ENCODE measurements at regions not wholly inside any gene's neighbourhood (a gene's known extent, or its start where the extent isn't known, plus 50 kb on each side); places are given as distances from the start of the nearest gene placed in this dataset.
A peak's percentile ranks its signal among the peaks of the same experiment; 100 is the strongest.

- no peak for TF ChIP-seq CTCF (conservative IDR thresholded peaks at IDR 0.05)
- Histone ChIP-seq H3K4ac (ENCODE audit: low read depth, low read length) (no peak overlapping the region), H4K5ac (ENCODE audit: insufficient read length, low read depth, low read length) (no peak overlapping the region), H3K56ac (ENCODE audit: insufficient read length, low read depth, low read length) (no peak overlapping the region), H3K9me3 (ENCODE audit: control insufficient read depth, low read depth, low read length) (no peaks in the 10 kb centered on the region), H3K14ac (ENCODE audit: insufficient read depth, low read length) (no peak overlapping the region), H3K27ac (ENCODE audit: insufficient read length, low read depth, low read length) (no peak overlapping the region), H2BK120ac (ENCODE audit: low read depth, low read length, poor library complexity, severe bottlenecking) (no peak overlapping the region), H4K8ac (replicated peaks; ENCODE audit: insufficient read length, low read depth, low read length) (no peak overlapping the region), H3K79me1 (ENCODE audit: insufficient read depth, low read depth, low read length, poor library complexity, severe bottlenecking) (no peaks in the 10 kb centered on the region), H3K79me2 (ENCODE audit: insufficient read depth, low read length) (0 out of 2 replicates have a peak, but pooled peaks cover 1% of the 10 kb centered on the region), H3T11ph (ENCODE audit: low read length) (no peak overlapping the region), H4K20me1 (ENCODE audit: control insufficient read depth, insufficient read depth, insufficient read length) (no peaks in the 10 kb centered on the region), H3K18ac (ENCODE audit: insufficient read length, low read depth, low read length) (no peak overlapping the region), H3K23me2 (ENCODE audit: insufficient read length, low read depth, low read length, poor library complexity, severe bottlenecking) (no peaks in the 10 kb centered on the region), H2BK15ac (ENCODE audit: low read depth, low read length) (no peak overlapping the region), H4K91ac (ENCODE audit: insufficient read length, low read depth, low read length) (no peak overlapping the region), H2BK20ac (ENCODE audit: low read depth, low read length, poor library complexity, severe bottlenecking) (no peak overlapping the region), H2BK5ac (ENCODE audit: insufficient read length, low read length) (no peak overlapping the region), H3K4me1 (ENCODE audit: insufficient read depth, low read length) (peaks cover 6% of the 10 kb centered on the region), H2AFZ (ENCODE audit: low read length) (peak overlapping the region; percentile 27), H3K9ac (ENCODE audit: extremely low read depth, insufficient read length, low read length) (no peak overlapping the region), H3K4me2 (ENCODE audit: insufficient read depth, insufficient read length, low read length) (peak overlapping the region; percentile 16), H3K27me3 (ENCODE audit: insufficient read depth, low read length) (no peaks in the 10 kb centered on the region), H3K23ac (ENCODE audit: insufficient read length, low read depth, low read length) (no peak overlapping the region), H2BK12ac (ENCODE audit: insufficient read length, low read depth, low read length) (no peak overlapping the region), H2AK5ac (ENCODE audit: insufficient read length, low read length) (no peak overlapping the region)
- Mint-ChIP-seq H3K4me1 (peaks cover 9 to 13% of the 10 kb centered on the region in 2 experiments), H3K4me3 (peak overlapping the region in 1 of 2 experiments; percentile 0; a peak in 1 of 5 replicates), H3K36me3 (ENCODE audit: insufficient read depth in 1 of 3, low read depth in 3 of 3) (peaks cover 0 to 6% (median 6%) of the 10 kb centered on the region in 3 experiments; a peak in 2 of 7 replicates), H3K27ac (peak overlapping the region in 2 of 3 experiments; percentile 26 to 55; a peak in 2 of 7 replicates), H3K27me3 (ENCODE audit: low read depth) (no peaks in the 10 kb centered on the region), H3K9me3 (peaks cover 15 to 20% of the 10 kb centered on the region in 2 experiments; a peak in 4 of 5 replicates)
- DNase-seq, result no peak
- WGBS (ENCODE audit: extremely low coverage, insufficient read length, low lambda C conversion rate), result no CpG with 5 or more reads among the region's 4 CpGs
Measured at GRCh38 chr4:72887152-72887551, 182.4 kb downstream of the COX18 start.

All from H9 (cell line).